Natural killer cell (primary cell): ENCODE measurements at regions not wholly inside any gene's neighbourhood (a gene's known extent, or its start where the extent isn't known, plus 50 kb on each side); places are given as distances from the start of the nearest gene placed in this dataset.
"Not testable (repeated sequence)": the region's sequence is repeated elsewhere in the genome, so short reads cannot be mapped to it uniquely, and the experiment has no call there.

Source experiments
- ATAC-seq, 3 donors: fragments of 150-1000 bp in 2 of 3; fragments of 200-7000 bp in 1 of 3; cut with Tn5 transposase; 1 replicate in 1 of 3; 2 replicates in 2 of 3; pipeline ENCODE4 v1.10.0; 2021; ENCODE audit warnings: mild to moderate bottlenecking in 2 of 3, moderate library complexity in 2 of 3
- DNase-seq, 2 donors: peaks; one replicate each; pipeline versions ENCODE4 v3.0.0 to v3.0.0-alpha.2; 2013 to 2021; ENCODE audit warnings: mixed read lengths in 1 of 2
- H3K27ac ChIP-seq: one replicate; pipeline ENCODE4 v1.5.1; 2013; ENCODE audit warnings: mild to moderate bottlenecking, low read length
- H3K27me3 ChIP-seq: one replicate; pipeline ENCODE4 v1.6.1; 2013; ENCODE audit warnings: low read length; ENCODE audit not compliant: control insufficient read depth, insufficient read depth
- H3K36me3 ChIP-seq: one replicate; pipeline ENCODE4 v1.6.1; 2013; ENCODE audit warnings: low read length; ENCODE audit not compliant: control insufficient read depth, insufficient read depth
- H3K4me1 ChIP-seq: one replicate; pipeline ENCODE4 v1.6.1; 2013; ENCODE audit warnings: low read length; ENCODE audit not compliant: control insufficient read depth, insufficient read depth
- H3K4me3 ChIP-seq: one replicate; pipeline ENCODE4 v1.5.1; 2013; ENCODE audit warnings: low read length
- H3K9me3 ChIP-seq: one replicate; pipeline ENCODE4 v1.6.1; 2013; ENCODE audit warnings: low read length; ENCODE audit not compliant: control insufficient read depth, insufficient read depth
- H3K27ac Mint-ChIP-seq, 2 donors: one replicate each; pipeline ENCODE4 v1.8.0; 2022; ENCODE audit warnings: mild to moderate bottlenecking in 2 of 2, mixed read lengths in 2 of 2, moderate library complexity in 1 of 2
- H3K27me3 Mint-ChIP-seq, 2 donors: one replicate each; pipeline ENCODE4 v1.8.0; 2022; ENCODE audit warnings: low read depth in 2 of 2, mixed read lengths in 2 of 2
- H3K36me3 Mint-ChIP-seq: one replicate; pipeline ENCODE4 v1.8.0; 2022; ENCODE audit warnings: mixed read lengths
- H3K4me1 Mint-ChIP-seq, 2 donors: one replicate each; pipeline ENCODE4 v1.8.0; 2022; ENCODE audit warnings: mixed read lengths in 2 of 2
- H3K4me3 Mint-ChIP-seq: one replicate; pipeline ENCODE4 v1.8.0; 2022; ENCODE audit warnings: mild to moderate bottlenecking, moderate library complexity, mixed read lengths
- H3K9me3 Mint-ChIP-seq, 2 donors: one replicate each; pipeline ENCODE4 v1.8.0; 2022; ENCODE audit warnings: mixed read lengths in 2 of 2
- WGBS: methylation state at CpG from one replicate; pipeline ENCODE4 v1.1.7; 2013; ENCODE audit warnings: missing lambda C conversion rate; ENCODE audit not compliant: insufficient coverage; 5-methylcytosine and 5-hydroxymethylcytosine counted together
- intact Hi-C: fragments of 100-400 bp; cut with micrococcal nuclease; formaldehyde crosslinking; loops from one replicate; pipeline ENCODE4 v1.14.2; 2022
- TF ChIP-seq, protein P1 (sequence below): fragments of 200-600 bp; IDR thresholded peaks from one replicate; pipeline ENCODE4 v1.8.0; 2022; ENCODE audit warnings: antibody characterized with exemption

DNA sequence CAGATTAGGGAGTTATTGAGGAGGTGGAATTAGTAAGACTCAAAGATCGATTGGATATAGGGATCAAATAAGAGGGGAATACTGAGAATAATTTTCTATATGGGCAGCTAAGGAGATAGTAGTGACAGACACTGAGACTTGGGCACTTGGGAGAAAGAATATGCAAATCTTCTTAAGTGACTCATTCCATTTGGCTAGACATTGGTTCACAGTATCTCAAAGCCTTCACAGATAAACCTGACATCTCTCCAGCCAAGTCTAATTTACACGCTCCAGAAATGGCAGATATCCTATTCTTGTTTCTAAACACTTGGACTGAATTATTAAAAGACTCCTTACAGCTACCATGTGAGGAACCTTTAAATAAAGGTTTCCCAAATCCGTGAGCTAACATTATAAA, 104.6 kb upstream of the ADAMTS9 start:
- Histone ChIP-seq H3K4me3 (no peak overlapping the region), H3K9me3 (peaks cover 2% of the 10 kb centered on the region), H3K27ac (no peak overlapping the region), H3K4me1 (no peaks in the 10 kb centered on the region), H3K27me3 (no peaks in the 10 kb centered on the region), H3K36me3 (no peaks in the 10 kb centered on the region)
- no peak overlapping the region for H3K4me3 Mint-ChIP-seq
- H3K36me3 Mint-ChIP-seq, result no peaks in the 10 kb centered on the region
- 74% methylated on average over 3 of the region's 3 CpGs for WGBS
- DNase-seq, result no peak
- TF ChIP-seq, protein P1, sequence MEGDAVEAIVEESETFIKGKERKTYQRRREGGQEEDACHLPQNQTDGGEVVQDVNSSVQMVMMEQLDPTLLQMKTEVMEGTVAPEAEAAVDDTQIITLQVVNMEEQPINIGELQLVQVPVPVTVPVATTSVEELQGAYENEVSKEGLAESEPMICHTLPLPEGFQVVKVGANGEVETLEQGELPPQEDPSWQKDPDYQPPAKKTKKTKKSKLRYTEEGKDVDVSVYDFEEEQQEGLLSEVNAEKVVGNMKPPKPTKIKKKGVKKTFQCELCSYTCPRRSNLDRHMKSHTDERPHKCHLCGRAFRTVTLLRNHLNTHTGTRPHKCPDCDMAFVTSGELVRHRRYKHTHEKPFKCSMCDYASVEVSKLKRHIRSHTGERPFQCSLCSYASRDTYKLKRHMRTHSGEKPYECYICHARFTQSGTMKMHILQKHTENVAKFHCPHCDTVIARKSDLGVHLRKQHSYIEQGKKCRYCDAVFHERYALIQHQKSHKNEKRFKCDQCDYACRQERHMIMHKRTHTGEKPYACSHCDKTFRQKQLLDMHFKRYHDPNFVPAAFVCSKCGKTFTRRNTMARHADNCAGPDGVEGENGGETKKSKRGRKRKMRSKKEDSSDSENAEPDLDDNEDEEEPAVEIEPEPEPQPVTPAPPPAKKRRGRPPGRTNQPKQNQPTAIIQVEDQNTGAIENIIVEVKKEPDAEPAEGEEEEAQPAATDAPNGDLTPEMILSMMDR, result no peak
- no peak overlapping the region for H3K27ac Mint-ChIP-seq
- no peaks in the 10 kb centered on the region for H3K27me3 Mint-ChIP-seq
- peaks cover 7 to 12% of the 10 kb centered on the region in 2 donors for H3K9me3 Mint-ChIP-seq
- peaks cover 0 to 5% of the 10 kb centered on the region in 2 donors for H3K4me1 Mint-ChIP-seq
- ATAC-seq, result no peak
- intact Hi-C loops, result no loop called here

DNA sequence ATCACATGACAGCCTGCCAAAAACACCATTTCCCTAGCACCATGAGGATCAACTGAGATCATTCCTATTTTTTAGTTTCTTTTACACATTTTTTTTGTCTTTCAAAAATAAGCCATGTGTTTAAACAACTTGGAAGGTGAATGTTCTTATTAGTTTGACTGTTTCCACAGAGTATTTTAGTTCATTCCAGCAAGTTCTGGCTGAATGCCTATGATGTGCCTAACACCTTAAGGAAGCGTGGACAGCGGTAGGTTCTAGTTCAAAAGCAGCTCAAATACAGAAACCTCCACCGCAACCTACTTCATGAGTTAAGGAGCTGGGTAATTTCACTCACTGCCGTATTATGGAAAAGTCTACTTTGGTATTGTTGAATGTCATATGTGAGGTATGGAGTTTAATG, 101.3 kb upstream of the ADAMTS9 start:
- H3K4me1 ChIP-seq, result no peaks in the 10 kb centered on the region
- ATAC-seq (no peak), DNase-seq (no peak)
- H3K27me3 Mint-ChIP-seq, result no peaks in the 10 kb centered on the region
- no peak overlapping the region for H3K4me3 Mint-ChIP-seq
- no peaks in the 10 kb centered on the region for H3K36me3 ChIP-seq
- no peak overlapping the region for H3K4me3 ChIP-seq
- H3K27me3 ChIP-seq, result no peaks in the 10 kb centered on the region
- no peak overlapping the region for H3K27ac Mint-ChIP-seq
- peaks cover 5 to 9% of the 10 kb centered on the region in 2 donors for H3K9me3 Mint-ChIP-seq
- no peaks in the 10 kb centered on the region for H3K4me1 Mint-ChIP-seq
- 96% methylated on average over 4 of the region's 4 CpGs for WGBS
- H3K36me3 Mint-ChIP-seq, result no peaks in the 10 kb centered on the region
- intact Hi-C loops, result no loop called here
- H3K27ac ChIP-seq, result no peak overlapping the region
- TF ChIP-seq, protein P1, result no peak
- H3K9me3 ChIP-seq, result no peaks in the 10 kb centered on the region

DNA sequence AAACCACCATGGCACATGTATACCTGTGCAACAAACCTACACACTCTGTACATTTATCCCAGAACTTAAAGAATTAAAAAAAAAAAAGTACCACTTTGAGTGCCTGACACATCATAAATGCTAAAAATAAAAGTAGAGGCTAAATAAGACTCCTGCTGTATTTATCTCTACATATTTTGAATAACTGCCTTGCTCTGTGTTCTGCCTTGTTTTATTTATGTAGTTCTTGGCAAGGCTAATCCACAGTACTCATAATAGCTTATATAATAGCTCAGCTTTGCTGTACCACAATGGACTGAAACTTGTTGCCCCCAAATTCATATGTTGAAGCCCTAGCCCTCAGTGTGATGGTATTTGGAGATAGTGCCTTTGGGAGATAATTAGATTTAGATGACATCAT, 95.4 kb upstream of the ADAMTS9 start:
- ATAC-seq (no peak), DNase-seq (no peak)
- no peak overlapping the region for H3K27ac ChIP-seq
- H3K4me3 Mint-ChIP-seq, result no peak overlapping the region
- no peaks in the 10 kb centered on the region for H3K36me3 Mint-ChIP-seq
- no peak overlapping the region for H3K4me3 ChIP-seq
- no peaks in the 10 kb centered on the region for H3K4me1 Mint-ChIP-seq
- no peaks in the 10 kb centered on the region for H3K9me3 ChIP-seq
- TF ChIP-seq, protein P1, result no peak
- no peaks in the 10 kb centered on the region for H3K27me3 ChIP-seq
- no peaks in the 10 kb centered on the region for H3K27me3 Mint-ChIP-seq
- intact Hi-C loops, result no loop called here
- peaks cover 9 to 13% of the 10 kb centered on the region in 2 donors for H3K9me3 Mint-ChIP-seq
- no peaks in the 10 kb centered on the region for H3K36me3 ChIP-seq
- H3K4me1 ChIP-seq, result no peaks in the 10 kb centered on the region
- H3K27ac Mint-ChIP-seq, result no peak overlapping the region

DNA sequence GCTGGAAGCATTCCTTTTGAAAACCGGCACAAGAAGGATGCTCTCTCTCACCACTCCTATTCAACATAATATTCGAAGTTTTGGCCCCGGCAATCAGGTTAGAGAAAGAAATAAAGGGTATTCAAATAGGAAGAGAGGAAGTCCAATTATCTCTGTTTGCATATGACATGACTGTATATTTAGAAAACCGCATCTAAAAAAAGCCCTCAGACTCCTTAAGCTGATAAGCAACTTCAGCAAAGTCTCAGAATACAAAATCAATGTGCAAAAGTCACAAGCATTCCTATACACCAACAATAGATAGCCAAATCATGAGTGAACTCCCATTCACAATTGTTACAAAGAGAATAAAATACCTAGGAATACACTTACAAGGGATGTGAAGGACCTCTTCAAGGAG, 93.1 kb upstream of the ADAMTS9 start:
- H3K9me3 ChIP-seq, H3K4me1 Mint-ChIP-seq, H3K27me3 Mint-ChIP-seq, H3K36me3 Mint-ChIP-seq, H3K4me1 ChIP-seq, H3K27ac ChIP-seq, H3K36me3 ChIP-seq, H3K27me3 ChIP-seq, DNase-seq, intact Hi-C loops, H3K4me3 ChIP-seq, ATAC-seq, H3K4me3 Mint-ChIP-seq, H3K27ac Mint-ChIP-seq: not testable (repeated sequence)
- peaks cover 13 to 17% of the 10 kb centered on the region in 2 donors for H3K9me3 Mint-ChIP-seq
- 83% methylated on average over 2 of the region's 4 CpGs for whole genome bisulfite sequencing
